DND-41 (cell line): ENCODE measurements at regions not wholly inside any gene's neighbourhood (a gene's known extent, or its start where the extent isn't known, plus 50 kb on each side); places are given as distances from the start of the nearest gene placed in this dataset.

Source experiments
- ATAC-seq: fragments of 200-7000 bp; cut with Tn5 transposase; 3 replicates; pipeline ENCODE4 v1.9.1; 2021; ENCODE audit warnings: low read depth; ENCODE audit not compliant: insufficient read depth
- DNase-seq: peaks from one replicate; pipeline ENCODE4 v3.0.0-alpha.2; 2020
- H2AFZ ChIP-seq: 2 replicates; pipeline ENCODE4 v1.6.0; 2012; ENCODE audit warnings: low read depth, low read length
- H3K27ac ChIP-seq: 2 replicates; pipeline ENCODE4 v1.5.1; 2012; ENCODE audit warnings: low read length, inconsistent platforms
- H3K27me3 ChIP-seq: fragments of 200-600 bp; sonication (generic); 2 replicates; pipeline ENCODE4 v1.6.0; 2012; ENCODE audit warnings: low read length, mild to moderate bottlenecking, inconsistent platforms; ENCODE audit not compliant: insufficient read depth, poor library complexity
- H3K36me3 ChIP-seq: 2 replicates; pipeline ENCODE4 v1.5.1; 2012; ENCODE audit warnings: low read length, inconsistent platforms; ENCODE audit not compliant: insufficient read depth
- H3K4me1 ChIP-seq: 2 replicates; pipeline ENCODE4 v1.5.1; 2012; ENCODE audit warnings: mild to moderate bottlenecking, low read length; ENCODE audit not compliant: insufficient read depth
- H3K4me2 ChIP-seq: 2 replicates; pipeline ENCODE4 v1.6.0; 2012; ENCODE audit warnings: mild to moderate bottlenecking, moderate library complexity, low read length, inconsistent platforms; ENCODE audit not compliant: insufficient read depth
- H3K4me3 ChIP-seq, 2 experiments: fragments of 200-600 bp in 1 of 2; shearing (Covaris generic) in 1 of 2; 2 replicates each; pipeline ENCODE4 v1.5.1; 2012 to 2016; ENCODE audit warnings: inconsistent platforms in 2 of 2, low read length in 2 of 2, mild to moderate bottlenecking in 2 of 2, low read depth in 1 of 2, moderate library complexity in 1 of 2
- H3K79me2 ChIP-seq: 2 replicates; pipeline ENCODE4 v1.6.0; 2012; ENCODE audit warnings: low read length, inconsistent platforms; ENCODE audit not compliant: insufficient read depth
- H3K9ac ChIP-seq: 2 replicates; pipeline ENCODE4 v1.6.0; 2012; ENCODE audit warnings: low read depth, mild to moderate bottlenecking, inconsistent platforms, low read length, moderate library complexity
- H3K9me3 ChIP-seq: 2 replicates; pipeline ENCODE4 v1.5.1; 2012; ENCODE audit warnings: low read length, moderate library complexity, mild to moderate bottlenecking, inconsistent platforms; ENCODE audit not compliant: insufficient read depth, severe bottlenecking
- H4K20me1 ChIP-seq: 2 replicates; pipeline ENCODE4 v1.6.0; 2012; ENCODE audit warnings: low read length; ENCODE audit not compliant: insufficient read depth
- CTCF ChIP-seq: IDR thresholded peaks from 2 replicates; pipeline ENCODE4 v1.5.1; 2012; ENCODE audit warnings: borderline replicate concordance, low read length, moderate library complexity, mild to moderate bottlenecking; ENCODE audit not compliant: poor library complexity, severe bottlenecking; ENCODE audit errors: extremely low read depth
- EZH2 ChIP-seq: IDR thresholded peaks from 3 replicates; pipeline ENCODE4 v1.6.1; 2012; ENCODE audit warnings: borderline replicate concordance, low read depth, mild to moderate bottlenecking, moderate library complexity, low read length, inconsistent platforms; ENCODE audit not compliant: severe bottlenecking

- no peaks in the 10 kb centered on the region for H3K36me3 ChIP-seq
- no peak for TF ChIP-seq EZH2
- no peak for TF ChIP-seq CTCF
- H2AFZ ChIP-seq = no peak overlapping the region
- no peaks in the 10 kb centered on the region for H4K20me1 ChIP-seq
- no peak overlapping the region for H3K4me2 ChIP-seq
- ATAC-seq = no peak
- peaks cover 2% of the 10 kb centered on the region for H3K27me3 ChIP-seq
- no peak overlapping the region for H3K9ac ChIP-seq
- H3K9me3 ChIP-seq = no peaks in the 10 kb centered on the region
- H3K79me2 ChIP-seq = no peaks in the 10 kb centered on the region
- H3K4me1 ChIP-seq = no peaks in the 10 kb centered on the region
- H3K4me3 ChIP-seq = no peak overlapping the region
- no peak overlapping the region for H3K27ac ChIP-seq
- no peak for DNase-seq
Observed at GRCh38 chr14:38387821-38388220, 131.9 kb upstream of the CLEC14A start.

DNA sequence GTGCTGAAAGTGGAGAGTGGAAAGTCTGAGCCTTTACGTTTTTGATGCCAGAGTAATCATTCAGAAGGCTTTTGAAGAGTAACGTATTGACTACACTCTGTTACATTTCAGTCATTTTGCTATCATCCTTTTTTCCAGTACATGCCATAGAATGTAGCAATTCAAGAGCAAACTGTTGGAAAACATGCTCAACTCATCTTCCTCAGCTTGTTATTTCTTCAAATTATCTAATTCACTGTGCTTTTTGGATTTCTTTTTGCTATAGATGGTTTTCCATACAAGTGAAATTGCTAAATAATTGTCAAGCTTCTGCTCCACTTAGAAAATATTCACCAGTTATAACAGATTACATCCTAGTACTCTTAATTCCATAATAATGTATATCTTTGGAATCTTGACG, 129.9 kb upstream of the CLEC14A start:
- H3K4me3 ChIP-seq = no peak overlapping the region
- no peaks in the 10 kb centered on the region for H3K9me3 ChIP-seq
- H3K9ac ChIP-seq = no peak overlapping the region
- no peak overlapping the region for H3K27ac ChIP-seq
- ATAC-seq (no peak), DNase-seq (no peak)
- H3K4me1 ChIP-seq = no peaks in the 10 kb centered on the region
- no peak overlapping the region for H3K4me2 ChIP-seq
- TF ChIP-seq CTCF = no peak
- TF ChIP-seq EZH2 = no peak
- H2AFZ ChIP-seq = no peak overlapping the region
- no peaks in the 10 kb centered on the region for H3K79me2 ChIP-seq
- no peaks in the 10 kb centered on the region for H3K36me3 ChIP-seq
- H4K20me1 ChIP-seq = no peaks in the 10 kb centered on the region
- no peaks in the 10 kb centered on the region for H3K27me3 ChIP-seq

- ATAC-seq (no peak), DNase-seq (no peak)
- H3K4me2 ChIP-seq = no peak overlapping the region
- H3K9ac ChIP-seq = no peak overlapping the region
- H3K79me2 ChIP-seq = no peaks in the 10 kb centered on the region
- H4K20me1 ChIP-seq = no peaks in the 10 kb centered on the region
- TF ChIP-seq EZH2 (no peak), CTCF (no peak)
- no peaks in the 10 kb centered on the region for H3K36me3 ChIP-seq
- no peak overlapping the region for H2AFZ ChIP-seq
- H3K4me1 ChIP-seq = no peaks in the 10 kb centered on the region
- no peaks in the 10 kb centered on the region for H3K9me3 ChIP-seq
- no peaks in the 10 kb centered on the region for H3K27me3 ChIP-seq
- H3K4me3 ChIP-seq = no peak overlapping the region
- H3K27ac ChIP-seq = no peak overlapping the region
Observed at GRCh38 chr14:38385343-38385742, 129.4 kb upstream of the CLEC14A start.

- Histone ChIP-seq H3K4me1 (no peaks in the 10 kb centered on the region), H3K4me2 (no peak overlapping the region), H2AFZ (no peak overlapping the region), H3K79me2 (no peaks in the 10 kb centered on the region), H3K36me3 (no peaks in the 10 kb centered on the region), H3K27me3 (no peaks in the 10 kb centered on the region), H3K9ac (no peak overlapping the region), H3K9me3 (no peaks in the 10 kb centered on the region), H4K20me1 (no peaks in the 10 kb centered on the region), H3K27ac (no peak overlapping the region), H3K4me3 (no peak overlapping the region)
- DNase-seq = no peak
- no peak for ATAC-seq
- TF ChIP-seq EZH2 (no peak), CTCF (no peak)
Observed at GRCh38 chr14:38384741-38385140, 128.8 kb upstream of the CLEC14A start.
